Activated T-helper 1 cell treated with anti-CD3 and anti-CD28 coated beads, Interleukin-2, amount 50 U/mL, for 16 hours (primary cell): ENCODE measurements at regions not wholly inside any gene's neighbourhood (a gene's known extent, or its start where the extent isn't known, plus 50 kb on each side); places are given as distances from the start of the nearest gene placed in this dataset.

Source experiments
- DNase-seq, 2 donors: peaks; one replicate each; pipeline ENCODE4 v3.0.0-alpha.2; 2020; ENCODE audit warnings: low read depth in 1 of 2, low spot score in 1 of 2

GRCh38 chr20:61105395-61105794, 146.7 kb upstream of the CDH4 start:
- DNase-seq: no peak

DNA sequence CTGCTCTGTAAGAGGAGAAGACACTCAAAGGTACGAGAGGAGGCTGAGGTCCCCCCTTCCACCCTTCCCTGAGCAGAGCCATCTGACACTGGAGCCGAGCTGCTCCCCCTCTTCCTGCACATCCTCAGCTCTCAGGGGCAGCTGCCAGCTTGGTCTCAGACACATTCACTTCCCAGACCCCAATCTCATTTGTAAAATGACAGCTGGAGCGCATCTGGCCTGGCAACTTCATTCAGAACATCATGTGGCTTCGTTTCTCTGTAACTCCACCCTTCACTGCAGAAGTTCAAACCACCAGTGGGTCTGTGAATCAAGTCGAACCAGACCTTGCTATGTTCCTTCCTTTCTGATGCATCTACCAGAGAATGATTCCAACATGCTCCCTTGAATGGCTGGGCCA, 145.6 kb upstream of the CDH4 start:
- no peak for DNase-seq

GRCh38 chr20:61109221-61109805, 142.7 kb upstream of the CDH4 start:
- no peak for DNase-seq

- DNase-seq: no peak
Observed at GRCh38 chr20:61112515-61112914, 139.5 kb upstream of the CDH4 start.

DNA sequence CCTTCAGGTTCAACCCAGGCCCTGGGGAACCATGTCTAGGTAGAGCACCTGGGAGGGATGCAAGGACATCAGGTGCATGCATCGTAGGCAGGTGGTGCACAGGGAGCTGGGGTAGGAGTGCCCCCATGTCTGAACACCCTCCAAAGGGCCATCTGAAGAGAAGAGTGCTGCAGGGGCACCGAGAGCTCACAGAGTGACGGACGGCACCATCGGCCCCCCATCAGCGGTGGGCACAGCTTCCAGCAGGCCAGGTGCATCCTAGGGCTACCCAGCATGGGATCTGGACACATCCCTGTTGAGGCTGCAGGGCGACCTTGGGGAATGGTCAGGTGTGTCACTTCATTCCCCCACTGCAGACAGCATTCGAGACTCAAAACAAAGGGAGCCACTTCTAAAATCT, 138.3 kb upstream of the CDH4 start:
- no peak for DNase-seq

- DNase-seq: no peak
Observed at GRCh38 chr20:61114493-61115175, 137.4 kb upstream of the CDH4 start.

GRCh38 chr20:61115364-61116065, 136.5 kb upstream of the CDH4 start:
- DNase-seq: no peak

DNA sequence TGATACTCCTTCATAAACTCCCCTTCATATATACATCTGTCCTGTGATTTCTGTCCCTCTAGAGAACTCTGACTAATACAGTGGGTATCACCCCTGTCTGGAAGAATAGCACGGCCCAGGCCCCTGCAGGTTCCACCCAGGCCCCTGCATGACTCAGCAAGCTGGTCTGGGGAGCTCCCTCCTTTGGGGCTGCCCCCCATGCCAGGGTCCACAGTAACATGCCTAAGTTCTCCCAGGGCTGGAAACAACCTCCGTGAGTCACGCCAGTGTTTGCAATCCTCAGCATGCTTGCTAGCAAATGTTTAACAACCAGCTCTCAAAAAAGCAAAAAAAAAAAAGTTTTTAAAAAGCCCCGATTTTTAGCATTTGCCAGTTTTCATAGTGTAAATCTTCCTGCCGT, 134.3 kb upstream of the CDH4 start:
- no peak for DNase-seq

DNA sequence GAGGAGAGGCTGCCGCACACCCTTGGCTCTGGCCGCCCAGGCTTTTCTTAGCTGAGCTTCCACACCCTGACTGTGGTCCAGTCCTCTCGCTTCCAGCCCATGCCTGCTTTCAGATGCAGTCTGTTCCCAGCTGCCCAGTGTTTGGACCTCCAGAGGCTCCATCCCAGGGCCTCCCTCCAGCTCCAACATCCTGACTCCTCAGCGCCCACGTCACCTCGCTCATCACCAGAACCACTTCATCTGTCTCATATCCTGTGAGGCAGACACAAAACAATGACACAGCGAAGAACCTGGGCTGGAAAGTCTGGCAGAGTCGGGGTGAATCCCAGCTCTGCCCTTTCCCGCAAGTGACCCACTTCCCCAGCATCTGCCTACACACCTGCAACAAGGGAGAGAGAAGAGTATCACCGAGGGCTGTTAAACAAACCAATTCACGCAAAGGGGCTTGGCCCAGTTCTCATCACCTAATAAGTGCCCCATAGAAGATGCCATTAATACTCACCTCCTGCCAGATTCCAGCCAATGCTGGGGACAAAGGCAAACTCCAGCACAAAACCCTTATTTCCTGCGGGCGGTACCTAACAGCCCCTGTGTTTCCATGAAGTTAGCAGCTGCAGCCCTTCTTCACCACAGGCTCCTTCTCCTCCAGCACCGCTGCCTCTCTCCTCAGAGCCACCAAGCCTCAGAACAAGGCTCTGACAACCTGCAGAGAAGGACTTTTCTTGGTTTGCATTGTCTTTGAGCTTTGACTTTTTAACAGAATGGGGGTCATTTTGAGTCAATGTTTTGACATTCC, 133.4 kb upstream of the CDH4 start:
- DNase-seq: no peak

- no peak for DNase-seq
Observed at GRCh38 chr20:61119273-61119672, 132.8 kb upstream of the CDH4 start.

DNA sequence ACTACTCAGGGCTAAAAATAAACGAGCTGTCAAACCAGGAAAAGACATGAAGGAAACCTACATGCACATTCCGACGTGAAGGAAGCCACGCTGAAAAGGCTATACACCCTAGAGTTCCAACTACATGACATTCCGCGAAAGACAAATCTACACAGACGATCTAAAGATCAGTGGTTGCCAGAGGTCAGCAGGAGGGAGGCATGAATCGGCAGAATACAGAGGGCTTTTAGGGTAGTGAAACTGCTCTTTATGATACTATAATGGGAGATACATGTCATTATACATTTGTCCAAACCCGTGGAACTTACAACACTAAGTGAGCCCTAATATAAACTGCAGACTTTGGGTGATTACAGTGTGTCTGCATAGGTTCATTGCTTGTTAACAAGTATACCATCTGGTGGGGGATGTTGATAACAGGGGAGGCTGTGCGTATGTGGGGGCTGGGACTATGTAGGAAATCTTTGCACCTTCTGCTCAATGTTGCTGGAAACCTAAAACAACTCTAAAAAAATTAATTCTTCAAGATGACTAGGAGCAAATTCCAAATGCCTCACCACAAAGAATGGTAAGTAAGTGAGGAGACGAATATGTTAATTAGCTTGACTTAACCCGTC, 132.2 kb upstream of the CDH4 start:
- no peak for DNase-seq

DNA sequence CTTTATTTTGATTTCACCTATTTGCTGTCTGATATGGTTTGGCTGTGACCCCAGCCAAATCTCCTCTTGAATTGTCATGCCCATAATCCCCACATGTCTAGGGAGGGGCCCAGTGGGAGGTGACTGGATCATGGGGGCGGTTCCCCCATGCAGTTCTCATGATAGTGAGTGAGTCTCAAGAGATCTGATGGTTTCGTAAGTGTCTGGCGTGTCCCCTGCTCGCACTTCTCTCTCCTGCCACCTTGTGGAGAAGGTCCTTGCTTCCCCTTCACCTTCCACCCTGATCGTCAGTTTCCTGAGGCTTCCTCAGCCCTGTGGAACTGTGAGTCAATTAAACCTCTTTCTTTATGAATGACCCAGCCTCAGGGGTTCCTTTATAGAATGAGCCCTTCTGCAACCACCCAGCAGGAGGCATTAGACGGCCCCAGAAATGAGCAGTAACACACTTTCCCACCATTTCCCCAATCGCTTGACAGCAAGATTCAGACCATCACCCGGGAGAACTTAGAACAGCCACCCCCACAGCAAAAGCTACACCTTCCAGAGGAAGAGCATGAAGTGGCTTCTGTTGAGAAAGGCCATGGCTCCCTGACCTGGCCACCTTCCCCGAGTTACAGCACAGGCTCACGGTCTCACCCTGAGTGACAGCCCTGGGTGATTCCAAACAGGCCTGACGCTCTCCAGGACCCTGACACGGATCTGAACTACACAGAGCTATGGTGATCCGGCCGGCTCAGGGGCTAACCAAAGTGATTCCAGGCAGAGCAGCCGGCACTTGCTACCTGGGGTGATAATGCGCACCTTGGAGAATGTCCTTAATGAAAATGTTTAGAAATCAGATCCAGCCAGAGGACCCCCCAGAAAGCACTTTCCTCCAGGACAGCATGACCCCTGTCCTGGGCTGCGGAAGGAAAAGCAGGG, 131.2 kb upstream of the CDH4 start:
- no peak for DNase-seq

GRCh38 chr20:61121661-61122060, 130.4 kb upstream of the CDH4 start:
- no peak for DNase-seq

GRCh38 chr20:61123286-61123685, 128.8 kb upstream of the CDH4 start:
- DNase-seq: no peak

DNA sequence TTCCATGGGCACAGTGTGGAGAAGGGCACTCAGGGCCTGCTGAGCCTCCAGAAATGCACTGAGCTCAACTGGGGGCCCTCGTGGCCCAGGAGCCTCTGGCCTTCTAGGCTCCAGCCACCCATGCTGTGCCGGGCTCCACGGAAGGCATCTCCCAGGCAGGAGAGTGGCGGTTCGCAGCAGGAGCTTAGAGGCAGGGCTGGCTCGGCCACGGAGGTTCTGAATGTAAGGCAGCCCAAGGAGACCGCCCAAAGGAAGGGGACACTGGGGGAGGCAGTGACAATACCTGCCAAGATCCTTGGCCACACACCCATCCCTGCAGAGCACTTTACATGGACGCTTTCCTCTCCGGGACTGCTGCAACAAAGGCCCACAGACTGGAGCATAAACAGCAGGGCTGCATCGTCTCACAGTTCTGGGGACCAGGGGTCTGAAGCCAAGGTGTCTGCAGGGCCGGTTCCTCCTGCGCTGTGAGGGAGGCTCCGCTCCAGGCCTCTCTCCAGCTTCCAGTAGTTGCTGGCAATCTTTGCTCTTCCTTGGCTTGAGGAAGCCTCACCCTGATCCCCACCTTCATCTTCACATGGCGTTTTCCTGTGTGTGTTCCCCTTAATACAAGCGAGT, 128.2 kb upstream of the CDH4 start:
- DNase-seq: no peak

DNA sequence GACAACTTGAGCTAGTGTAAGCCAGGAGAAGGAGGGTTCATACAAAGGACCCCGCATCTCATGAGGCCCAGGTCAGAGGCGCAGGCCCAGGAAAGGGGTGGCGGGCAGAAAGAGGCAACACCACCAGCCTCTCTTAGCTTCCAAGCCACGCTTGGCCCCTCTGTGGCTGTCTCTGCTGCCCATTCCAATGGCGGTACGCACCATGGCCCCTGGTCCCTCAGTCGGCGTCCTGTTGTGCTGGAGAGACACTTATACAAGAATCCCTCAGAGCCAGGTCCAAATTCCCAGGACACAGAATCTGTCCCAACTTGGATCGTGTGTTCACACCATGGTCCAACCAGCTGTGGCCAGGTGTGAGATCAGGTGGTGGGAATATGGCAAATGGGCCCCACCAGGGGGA, 127.0 kb upstream of the CDH4 start:
- no peak for DNase-seq

DNA sequence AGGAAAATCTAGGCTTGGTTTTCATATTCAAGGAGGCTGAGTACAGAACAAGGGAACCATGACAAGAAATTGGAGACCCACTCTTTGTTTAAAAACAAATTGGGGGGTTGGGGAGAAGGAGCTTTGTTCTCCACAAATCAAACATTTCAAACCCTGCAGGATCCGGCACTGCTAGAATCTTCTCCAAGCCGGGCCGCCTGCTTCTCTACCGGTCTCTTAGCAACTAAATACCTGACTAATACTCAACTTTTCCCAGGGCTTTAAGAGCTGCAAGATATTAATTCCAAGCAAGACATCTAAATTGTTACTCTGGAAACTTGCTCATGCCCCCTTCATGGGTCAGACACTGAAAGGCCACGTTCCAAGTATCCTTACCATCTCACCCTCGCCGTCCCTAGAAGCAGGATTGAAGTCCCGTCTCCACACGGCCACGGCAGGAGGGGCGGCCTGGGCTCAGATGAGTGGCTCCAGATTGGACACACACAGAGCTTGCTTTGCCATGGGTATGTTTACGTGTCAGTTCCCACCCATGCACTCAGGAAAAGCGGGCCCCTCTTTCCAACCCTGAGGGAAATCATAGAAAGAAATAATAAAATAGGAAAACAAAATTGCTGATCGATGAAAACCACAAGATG, 126.4 kb upstream of the CDH4 start:
- DNase-seq: no peak

- DNase-seq: no peak
Observed at GRCh38 chr20:61126369-61127195, 125.5 kb upstream of the CDH4 start.
